Nephron progenitor cell (in vitro differentiated cells): ENCODE measurements at regions not wholly inside any gene's neighbourhood (a gene's known extent, or its start where the extent isn't known, plus 50 kb on each side); places are given as distances from the start of the nearest gene placed in this dataset.

Experiments used
- DNase-seq: peaks from one replicate; pipeline ENCODE4 v3.0.0; 2021
- H3K27ac Mint-ChIP-seq: 2 replicates; pipeline ENCODE4 v1.8.0; 2021; ENCODE audit warnings: mild to moderate bottlenecking, moderate library complexity, mixed read lengths
- H3K27me3 Mint-ChIP-seq: 2 replicates; pipeline ENCODE4 v1.8.0; 2021; ENCODE audit warnings: mild to moderate bottlenecking, low read depth, mixed read lengths; ENCODE audit not compliant: poor library complexity
- H3K36me3 Mint-ChIP-seq: 2 replicates; pipeline ENCODE4 v1.8.0; 2021; ENCODE audit warnings: low read depth, mixed read lengths
- H3K4me1 Mint-ChIP-seq: 2 replicates; pipeline ENCODE4 v1.8.0; 2021; ENCODE audit warnings: mixed read lengths
- H3K4me3 Mint-ChIP-seq: 2 replicates; pipeline ENCODE4 v1.8.0; 2021; ENCODE audit warnings: mild to moderate bottlenecking, moderate library complexity, mixed read lengths
- H3K9me3 Mint-ChIP-seq: 2 replicates; pipeline ENCODE4 v1.8.0; 2021; ENCODE audit warnings: mild to moderate bottlenecking, moderate library complexity, mixed read lengths
- TF ChIP-seq, protein P1 (sequence below): fragments of 200-600 bp; sonication (generic); IDR thresholded peaks from 2 replicates; pipeline ENCODE4 v1.5.0; 2021; ENCODE audit warnings: antibody characterized with exemption

DNA sequence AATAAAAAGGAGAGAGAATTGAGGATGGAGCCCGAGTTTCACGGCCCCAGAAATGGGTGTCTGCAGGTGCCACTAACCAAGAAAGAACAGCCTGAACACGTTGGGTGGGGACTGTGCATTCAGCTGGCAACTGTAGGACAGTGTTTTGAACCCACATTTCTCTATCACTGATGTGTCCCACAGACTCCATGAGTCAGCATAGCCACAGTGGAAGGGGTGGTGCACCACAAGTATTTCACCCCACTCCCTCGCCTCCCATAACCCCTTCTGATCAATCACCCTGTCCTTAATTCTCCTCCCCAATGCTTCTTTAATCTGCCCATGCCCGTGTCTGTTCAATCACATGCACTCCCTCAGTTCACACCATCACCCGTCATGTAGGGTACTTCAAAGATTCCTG lies 291.5 kb downstream of the ZNF516 start:
- Mint-ChIP-seq H3K27ac (no peak overlapping the region), H3K9me3 (peaks cover 4% of the 10 kb centered on the region), H3K27me3 (peaks cover 7% of the 10 kb centered on the region), H3K4me3 (no peak overlapping the region), H3K36me3 (no peaks in the 10 kb centered on the region), H3K4me1 (peaks cover 17% of the 10 kb centered on the region)
- TF ChIP-seq, protein P1, sequence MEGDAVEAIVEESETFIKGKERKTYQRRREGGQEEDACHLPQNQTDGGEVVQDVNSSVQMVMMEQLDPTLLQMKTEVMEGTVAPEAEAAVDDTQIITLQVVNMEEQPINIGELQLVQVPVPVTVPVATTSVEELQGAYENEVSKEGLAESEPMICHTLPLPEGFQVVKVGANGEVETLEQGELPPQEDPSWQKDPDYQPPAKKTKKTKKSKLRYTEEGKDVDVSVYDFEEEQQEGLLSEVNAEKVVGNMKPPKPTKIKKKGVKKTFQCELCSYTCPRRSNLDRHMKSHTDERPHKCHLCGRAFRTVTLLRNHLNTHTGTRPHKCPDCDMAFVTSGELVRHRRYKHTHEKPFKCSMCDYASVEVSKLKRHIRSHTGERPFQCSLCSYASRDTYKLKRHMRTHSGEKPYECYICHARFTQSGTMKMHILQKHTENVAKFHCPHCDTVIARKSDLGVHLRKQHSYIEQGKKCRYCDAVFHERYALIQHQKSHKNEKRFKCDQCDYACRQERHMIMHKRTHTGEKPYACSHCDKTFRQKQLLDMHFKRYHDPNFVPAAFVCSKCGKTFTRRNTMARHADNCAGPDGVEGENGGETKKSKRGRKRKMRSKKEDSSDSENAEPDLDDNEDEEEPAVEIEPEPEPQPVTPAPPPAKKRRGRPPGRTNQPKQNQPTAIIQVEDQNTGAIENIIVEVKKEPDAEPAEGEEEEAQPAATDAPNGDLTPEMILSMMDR: no peak
- DNase-seq: no peak

DNA sequence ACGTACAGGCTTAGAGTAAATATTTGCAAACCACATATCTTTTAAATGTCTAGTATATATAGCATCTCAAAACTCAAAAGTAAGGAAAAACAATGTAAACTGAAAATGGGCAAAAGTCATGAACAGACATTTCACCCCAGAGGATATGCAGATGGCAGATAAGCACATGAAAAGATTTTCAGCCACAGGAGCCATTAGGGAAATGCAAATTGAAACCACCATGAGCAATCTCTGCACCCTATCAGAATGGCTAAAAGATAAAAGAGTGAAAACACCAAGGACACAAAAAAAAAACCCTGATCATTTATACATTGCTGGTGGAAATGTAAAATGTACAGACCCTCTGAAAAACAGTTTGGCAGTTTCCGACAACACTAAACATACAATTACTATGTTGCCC lies 292.7 kb downstream of the ZNF516 start:
- TF ChIP-seq, protein P1: no peak
- H3K27me3 Mint-ChIP-seq: peaks cover 7% of the 10 kb centered on the region
- no peaks in the 10 kb centered on the region for H3K36me3 Mint-ChIP-seq
- H3K27ac Mint-ChIP-seq: no peak overlapping the region
- DNase-seq: no peak
- no peak overlapping the region for H3K4me3 Mint-ChIP-seq
- H3K4me1 Mint-ChIP-seq: peaks cover 16% of the 10 kb centered on the region
- peaks cover 4% of the 10 kb centered on the region for H3K9me3 Mint-ChIP-seq

DNA sequence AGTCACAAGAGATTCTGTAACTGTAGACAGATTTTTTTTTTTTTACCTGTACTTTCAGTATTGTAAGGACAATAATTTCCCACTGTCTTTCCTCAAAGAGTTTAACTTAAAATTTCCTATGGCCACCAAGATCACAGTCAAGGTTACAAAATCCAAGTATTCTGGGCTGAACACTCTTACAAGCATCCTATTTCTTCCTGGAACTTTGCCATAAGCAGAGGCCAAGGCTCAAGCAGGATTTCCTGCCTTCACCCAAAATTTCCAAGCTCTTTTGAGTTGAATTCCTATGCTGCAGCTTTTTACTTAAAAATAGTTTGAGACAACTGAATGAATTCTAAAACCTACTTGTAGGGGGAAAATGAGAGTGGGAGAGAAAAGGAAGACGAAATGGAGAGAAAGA lies 299.4 kb downstream of the ZNF516 start:
- DNase-seq: no peak
- TF ChIP-seq, protein P1: no peak
- Mint-ChIP-seq H3K9me3 (no peaks in the 10 kb centered on the region), H3K4me1 (no peaks in the 10 kb centered on the region), H3K36me3 (no peaks in the 10 kb centered on the region), H3K27ac (no peak overlapping the region), H3K27me3 (no peaks in the 10 kb centered on the region), H3K4me3 (no peak overlapping the region)

DNA sequence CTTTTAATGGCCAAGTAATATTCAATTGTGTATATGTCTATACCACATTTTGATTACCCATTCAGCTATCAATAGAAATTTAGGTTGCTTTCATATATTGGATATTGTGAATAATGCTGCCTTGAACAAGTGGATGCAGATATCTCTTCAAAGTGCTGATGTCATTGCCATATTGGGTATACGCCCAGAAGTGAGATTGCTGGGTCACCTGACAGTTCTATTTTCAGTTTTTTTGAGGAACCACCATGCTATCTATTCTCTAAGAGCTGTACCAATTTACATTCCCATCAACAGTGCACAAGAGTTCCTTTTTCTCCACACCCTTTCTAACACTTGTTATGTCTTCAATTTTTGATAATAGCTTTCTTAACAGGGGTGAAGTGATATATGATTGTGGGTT lies 306.9 kb downstream of the ZNF516 start:
- no peaks in the 10 kb centered on the region for H3K27me3 Mint-ChIP-seq
- no peak for DNase-seq
- TF ChIP-seq, protein P1: no peak
- no peak overlapping the region for H3K27ac Mint-ChIP-seq
- H3K36me3 Mint-ChIP-seq: peaks cover 5% of the 10 kb centered on the region
- no peak overlapping the region for H3K4me3 Mint-ChIP-seq
- peaks cover 32% of the 10 kb centered on the region for H3K9me3 Mint-ChIP-seq
- no peaks in the 10 kb centered on the region for H3K4me1 Mint-ChIP-seq

DNA sequence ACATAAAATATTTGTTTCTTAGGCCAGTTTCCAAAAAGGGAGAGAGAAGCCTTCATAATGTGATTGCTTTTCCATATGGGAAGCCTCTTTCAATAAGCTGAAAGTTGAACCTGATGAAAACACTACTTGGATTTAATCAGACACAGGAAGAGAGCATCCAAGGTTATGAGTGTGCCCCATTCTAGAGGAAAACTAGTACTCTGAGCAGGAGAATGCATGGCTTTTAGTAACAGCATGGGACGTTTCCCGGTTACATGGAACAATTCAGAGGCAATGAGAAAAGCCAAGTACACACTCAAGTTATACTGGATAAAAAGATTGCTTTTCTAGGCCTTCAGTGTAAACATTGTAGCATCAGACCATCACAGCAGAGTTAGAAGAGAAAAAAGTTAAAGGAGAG lies 315.8 kb downstream of the ZNF516 start:
- TF ChIP-seq, protein P1: no peak
- peaks cover 4% of the 10 kb centered on the region for H3K4me1 Mint-ChIP-seq
- H3K4me3 Mint-ChIP-seq: no peak overlapping the region
- peaks cover 15% of the 10 kb centered on the region for H3K9me3 Mint-ChIP-seq
- H3K27me3 Mint-ChIP-seq: peaks cover under 1% of the 10 kb centered on the region
- no peak for DNase-seq
- no peak overlapping the region for H3K27ac Mint-ChIP-seq
- peaks cover 5% of the 10 kb centered on the region for H3K36me3 Mint-ChIP-seq

DNA sequence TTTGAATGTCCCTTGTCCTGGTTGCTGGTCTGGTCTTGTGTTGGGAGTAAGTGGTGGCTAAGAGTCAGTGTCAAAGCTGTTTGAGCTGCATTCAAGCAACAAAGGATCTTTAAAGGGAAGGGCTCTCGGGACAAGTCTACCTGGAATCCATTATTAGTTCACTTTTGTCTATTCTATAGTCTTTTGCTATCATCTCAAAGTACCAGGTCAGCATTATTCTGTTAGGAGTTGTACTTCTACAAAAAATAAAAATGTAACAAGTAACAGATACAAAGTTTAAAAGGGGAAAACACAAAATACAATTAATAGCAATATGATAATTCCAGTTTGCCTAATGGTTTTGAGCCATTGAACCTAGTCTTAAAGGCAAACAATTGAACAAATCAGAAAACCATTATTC lies 317.9 kb downstream of the ZNF516 start:
- DNase-seq: no peak
- TF ChIP-seq, protein P1: no peak
- no peak overlapping the region for H3K27ac Mint-ChIP-seq
- H3K27me3 Mint-ChIP-seq: peaks cover 12% of the 10 kb centered on the region
- peaks cover 6% of the 10 kb centered on the region for H3K4me1 Mint-ChIP-seq
- no peaks in the 10 kb centered on the region for H3K9me3 Mint-ChIP-seq
- H3K4me3 Mint-ChIP-seq: no peak overlapping the region
- H3K36me3 Mint-ChIP-seq: no peaks in the 10 kb centered on the region
